B cell (primary cell): ENCODE measurements at regions not wholly inside any gene's neighbourhood (a gene's known extent, or its start where the extent isn't known, plus 50 kb on each side); places are given as distances from the start of the nearest gene placed in this dataset.

ENCODE experiments used
- ATAC-seq: fragments of 200-7000 bp; cut with Tn5 transposase; one replicate; pipeline ENCODE4 v1.10.0; 2021; ENCODE audit warnings: low read depth, mild to moderate bottlenecking, moderate number of reproducible peaks, moderate library complexity
- CTCF ChIA-PET: fragments of 350-600 bp; sonication (Branson Sonifier 250); formaldehyde crosslinking; loops from one replicate; lab custom pipeline; 2021; ENCODE audit warnings: antibody characterized with exemption, inconsistent platforms; lab: Charles Lee
- POLR2A ChIA-PET: fragments of 350-600 bp; sonication (Branson Sonifier 250); formaldehyde crosslinking; loops from one replicate; lab custom pipeline; 2021; ENCODE audit warnings: antibody characterized with exemption; lab: Charles Lee
- DNase-seq: peaks from one replicate; pipeline ENCODE4 v3.0.0; 2013
- H2AFZ ChIP-seq: 2 replicates; pipeline ENCODE4 v1.6.1; 2012; ENCODE audit warnings: mild to moderate bottlenecking, low read depth, low read length; ENCODE audit not compliant: insufficient read depth, poor library complexity, severe bottlenecking
- H3K27ac ChIP-seq, 2 donors: 1 replicate in 1 of 2; 2 replicates in 1 of 2; pipeline ENCODE4 v1.5.1; 2012 to 2013; ENCODE audit warnings: low read length in 2 of 2, mild to moderate bottlenecking in 2 of 2, moderate library complexity in 1 of 2
- H3K27me3 ChIP-seq, 4 experiments: fragments of 200-600 bp in 1 of 4; sonication (generic) in 1 of 4; replicated peaks in 1 of 4; 1 replicate in 2 of 4; 2 replicates in 2 of 4; pipeline versions ENCODE4 v1.6.1 to v1.7.0; 2013 to 2016; ENCODE audit warnings: low read length in 3 of 4, mild to moderate bottlenecking in 2 of 4, mixed read lengths in 1 of 4, moderate library complexity in 1 of 4; ENCODE audit not compliant: insufficient read depth in 4 of 4, control insufficient read depth in 3 of 4; ENCODE audit errors: control extremely low read depth in 1 of 4
- H3K36me3 ChIP-seq, 2 experiments: replicated peaks in 1 of 2; 1 replicate in 1 of 2; 2 replicates in 1 of 2; pipeline versions ENCODE4 v1.6.1 to v1.7.1; 2013; ENCODE audit warnings: low read length in 1 of 2; ENCODE audit not compliant: insufficient read depth in 2 of 2, control insufficient read depth in 1 of 2; ENCODE audit errors: control extremely low read depth in 1 of 2, extremely low read depth in 1 of 2
- H3K4me1 ChIP-seq, 2 donors: fragments of 200-600 bp in 1 of 2; sonication (generic) in 1 of 2; 1 replicate in 1 of 2; 2 replicates in 1 of 2; pipeline versions ENCODE4 v1.5.1 to v1.6.1; 2013 to 2017; ENCODE audit warnings: low read length in 2 of 2; ENCODE audit not compliant: control insufficient read depth in 2 of 2, insufficient read depth in 2 of 2
- H3K4me2 ChIP-seq: replicated peaks from 2 replicates; pipeline ENCODE3; 2012; ENCODE audit warnings: mild to moderate bottlenecking, low read depth, low read length; ENCODE audit not compliant: poor library complexity, severe bottlenecking
- H3K4me3 ChIP-seq, 5 experiments: fragments of 200-600 bp in 1 of 5; sonication (generic) in 1 of 5; 1 replicate in 3 of 5; 2 replicates in 2 of 5; pipeline versions ENCODE4 v1.5.1 to v1.7.0; 2011 to 2016; ENCODE audit warnings: low read length in 4 of 5, mild to moderate bottlenecking in 4 of 5, low read depth in 2 of 5, control low read depth in 1 of 5, moderate library complexity in 1 of 5; ENCODE audit not compliant: insufficient read depth in 1 of 5; ENCODE audit errors: control extremely low read depth in 1 of 5, extremely low read depth in 1 of 5
- H3K79me2 ChIP-seq: fragments of 200-600 bp; sonication (generic); one replicate; pipeline ENCODE4 v1.6.0; 2016; ENCODE audit warnings: low read length; ENCODE audit not compliant: control insufficient read depth, insufficient read depth
- H3K9ac ChIP-seq: fragments of 200-600 bp; sonication (generic); 2 replicates; pipeline ENCODE4 v1.6.1; 2017; ENCODE audit warnings: mild to moderate bottlenecking, low read length, moderate library complexity
- H3K9me3 ChIP-seq, 3 donors: one replicate each; pipeline versions ENCODE4 v1.6.1 to v1.7.1; 2013; ENCODE audit warnings: low read length in 2 of 3; ENCODE audit not compliant: control insufficient read depth in 2 of 3, insufficient read depth in 1 of 3; ENCODE audit errors: control extremely low read depth in 1 of 3
- H4K20me1 ChIP-seq: 2 replicates; pipeline ENCODE4 v1.6.0; 2012; ENCODE audit warnings: mild to moderate bottlenecking, low read length; ENCODE audit not compliant: insufficient read depth, control insufficient read depth, poor library complexity, severe bottlenecking
- H3K27ac Mint-ChIP-seq: one replicate; pipeline ENCODE4 v1.8.0; 2021; ENCODE audit warnings: mixed read lengths
- H3K27me3 Mint-ChIP-seq: one replicate; pipeline ENCODE4 v1.8.0; 2021; ENCODE audit warnings: mixed read lengths
- H3K4me1 Mint-ChIP-seq: one replicate; pipeline ENCODE4 v1.8.0; 2021; ENCODE audit warnings: mixed read lengths
- H3K4me3 Mint-ChIP-seq: one replicate; pipeline ENCODE4 v1.8.0; 2021; ENCODE audit warnings: mixed read lengths
- H3K9me3 Mint-ChIP-seq: one replicate; pipeline ENCODE4 v1.8.0; 2022; ENCODE audit warnings: mixed read lengths; ENCODE audit not compliant: insufficient read depth
- EZH2 ChIP-seq: IDR thresholded peaks from 2 replicates; pipeline ENCODE4 v1.6.1; 2012; ENCODE audit warnings: borderline replicate concordance, low read depth, mild to moderate bottlenecking, moderate library complexity, low read length; ENCODE audit not compliant: insufficient read depth, poor library complexity, severe bottlenecking
- WGBS: methylation state at CpG from one replicate; pipeline ENCODE4 v1.1.5; 2013; ENCODE audit warnings: missing lambda C conversion rate; ENCODE audit not compliant: insufficient coverage; 5-methylcytosine and 5-hydroxymethylcytosine counted together
- intact Hi-C: fragments of 100-400 bp; cut with micrococcal nuclease; formaldehyde crosslinking; loops from one replicate; pipeline ENCODE4 v1.10.0; 2022
- TF ChIP-seq, protein P1 (sequence below): fragments of 200-600 bp; IDR thresholded peaks from one replicate; pipeline ENCODE4 v1.8.0; 2022; ENCODE audit warnings: antibody characterized with exemption, mild to moderate bottlenecking

GRCh38 chr5:115072266-115073064 is 97.2 kb downstream of the TRIM36 start:
- H3K9me3 Mint-ChIP-seq, result no peaks in the 10 kb centered on the region
- H3K4me3 Mint-ChIP-seq, result no peak overlapping the region
- Histone ChIP-seq H3K4me3 (no peak overlapping the region), H3K4me1 (peaks cover 6 to 18% of the 10 kb centered on the region in 2 donors), H3K4me2 (peak overlapping the region; percentile 10), H3K27me3 (peaks cover 0 to 5% (median 0%) of the 10 kb centered on the region in 4 experiments), H3K27ac (no peak overlapping the region), H4K20me1 (no peaks in the 10 kb centered on the region), H2AFZ (no peak overlapping the region), H3K79me2 (no peaks in the 10 kb centered on the region), H3K9me3 (peaks cover 0 to 4% (median 0%) of the 10 kb centered on the region in 3 donors), H3K9ac (no peak overlapping the region), H3K36me3 (no peaks in the 10 kb centered on the region)
- ChIA-PET CTCF (no interaction called here), POLR2A (no interaction called here)
- TF ChIP-seq, protein P1, sequence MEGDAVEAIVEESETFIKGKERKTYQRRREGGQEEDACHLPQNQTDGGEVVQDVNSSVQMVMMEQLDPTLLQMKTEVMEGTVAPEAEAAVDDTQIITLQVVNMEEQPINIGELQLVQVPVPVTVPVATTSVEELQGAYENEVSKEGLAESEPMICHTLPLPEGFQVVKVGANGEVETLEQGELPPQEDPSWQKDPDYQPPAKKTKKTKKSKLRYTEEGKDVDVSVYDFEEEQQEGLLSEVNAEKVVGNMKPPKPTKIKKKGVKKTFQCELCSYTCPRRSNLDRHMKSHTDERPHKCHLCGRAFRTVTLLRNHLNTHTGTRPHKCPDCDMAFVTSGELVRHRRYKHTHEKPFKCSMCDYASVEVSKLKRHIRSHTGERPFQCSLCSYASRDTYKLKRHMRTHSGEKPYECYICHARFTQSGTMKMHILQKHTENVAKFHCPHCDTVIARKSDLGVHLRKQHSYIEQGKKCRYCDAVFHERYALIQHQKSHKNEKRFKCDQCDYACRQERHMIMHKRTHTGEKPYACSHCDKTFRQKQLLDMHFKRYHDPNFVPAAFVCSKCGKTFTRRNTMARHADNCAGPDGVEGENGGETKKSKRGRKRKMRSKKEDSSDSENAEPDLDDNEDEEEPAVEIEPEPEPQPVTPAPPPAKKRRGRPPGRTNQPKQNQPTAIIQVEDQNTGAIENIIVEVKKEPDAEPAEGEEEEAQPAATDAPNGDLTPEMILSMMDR, result no peak
- TF ChIP-seq EZH2, result no peak
- WGBS, result 92% methylated on average over 5 of the region's 6 CpGs
- no peak overlapping the region for H3K27ac Mint-ChIP-seq
- DNase-seq (peak; percentile 11), ATAC-seq (no peak)
- H3K27me3 Mint-ChIP-seq, result peaks cover 3% of the 10 kb centered on the region
- intact Hi-C loops, result no loop called here
- peaks cover 39% of the 10 kb centered on the region for H3K4me1 Mint-ChIP-seq

GRCh38 chr5:115070737-115071136 is 99.0 kb downstream of the TRIM36 start:
- H3K4me3 ChIP-seq, result no peak overlapping the region
- Mint-ChIP-seq H3K4me3 (no peak overlapping the region), H3K27ac (no peak overlapping the region), H3K9me3 (no peaks in the 10 kb centered on the region), H3K27me3 (peaks cover 3% of the 10 kb centered on the region), H3K4me1 (peaks cover 39% of the 10 kb centered on the region)
- ChIA-PET POLR2A (no interaction called here), CTCF (no interaction called here)
- no peaks in the 10 kb centered on the region for H3K79me2 ChIP-seq
- H3K9me3 ChIP-seq, result peaks cover 0 to 4% (median 0%) of the 10 kb centered on the region in 3 donors
- H4K20me1 ChIP-seq, result no peaks in the 10 kb centered on the region
- intact Hi-C loops, result no loop called here
- TF ChIP-seq, protein P1, result no peak
- TF ChIP-seq EZH2, result no peak
- H3K9ac ChIP-seq, result no peak overlapping the region
- no peak for DNase-seq
- peaks cover 0 to 5% (median 0%) of the 10 kb centered on the region in 4 experiments for H3K27me3 ChIP-seq
- H3K27ac ChIP-seq, result no peak overlapping the region
- no peak overlapping the region for H3K4me2 ChIP-seq
- H3K4me1 ChIP-seq, result peaks cover 6 to 18% of the 10 kb centered on the region in 2 donors
- no peak overlapping the region for H2AFZ ChIP-seq
- H3K36me3 ChIP-seq, result no peaks in the 10 kb centered on the region
- ATAC-seq, result no peak
- WGBS, result no CpG with 5 or more reads among the region's 3 CpGs
